ENCODE measurements at regions not wholly inside any gene's neighbourhood (a gene's known extent, or its start where the extent isn't known, plus 50 kb on each side); places are given as distances from the start of the nearest gene placed in this dataset.
"Not testable (repeated sequence)": the region's sequence is repeated elsewhere in the genome, so short reads cannot be mapped to it uniquely, and the experiment has no call there.

DNA sequence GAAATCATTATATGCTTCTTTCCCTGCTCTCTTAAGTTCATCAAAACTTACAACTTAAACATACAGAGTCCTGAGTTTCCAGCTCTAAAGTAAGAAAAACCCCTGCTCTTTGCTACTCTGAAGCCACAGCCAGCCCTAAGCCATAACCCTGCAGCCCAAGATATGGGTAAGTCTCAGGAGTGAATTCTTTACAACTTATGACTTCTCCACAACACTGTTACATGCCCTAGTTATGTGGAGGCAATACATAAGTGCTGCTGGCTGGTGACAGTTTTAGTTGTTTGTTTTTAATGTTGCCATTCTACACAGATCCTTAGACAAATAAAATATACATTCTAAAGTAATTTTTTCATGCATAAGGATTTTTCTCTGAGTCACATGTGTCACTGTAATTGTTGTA, 100.2 kb downstream of the FBXO8 start:
- DNase-seq (ENCODE audit: low spot score), result no peak

DNA sequence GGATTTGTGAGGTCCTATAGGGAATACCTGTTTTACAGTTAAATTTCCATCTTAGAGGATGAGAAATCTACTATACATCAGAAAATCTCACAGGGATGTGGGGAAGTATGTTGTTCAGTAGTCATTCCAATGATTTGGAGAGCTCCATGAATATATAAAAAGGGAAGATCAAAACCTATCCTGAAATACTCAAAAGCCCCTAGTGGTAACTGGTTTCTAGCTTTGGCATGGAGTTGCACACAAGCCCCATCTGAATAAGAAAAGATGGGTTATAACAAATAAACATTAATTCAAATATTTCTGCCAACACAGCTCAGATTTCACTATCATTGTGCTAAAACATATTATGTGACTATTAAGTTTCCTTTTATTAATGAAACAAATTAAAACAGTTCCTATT, 101.6 kb downstream of the FBXO8 start:
- DNase-seq (ENCODE audit: low spot score), result no peak

GRCh38 chr4:174177536-174177935, 105.9 kb downstream of the FBXO8 start:
- DNase-seq (ENCODE audit: low spot score), result no peak

DNA sequence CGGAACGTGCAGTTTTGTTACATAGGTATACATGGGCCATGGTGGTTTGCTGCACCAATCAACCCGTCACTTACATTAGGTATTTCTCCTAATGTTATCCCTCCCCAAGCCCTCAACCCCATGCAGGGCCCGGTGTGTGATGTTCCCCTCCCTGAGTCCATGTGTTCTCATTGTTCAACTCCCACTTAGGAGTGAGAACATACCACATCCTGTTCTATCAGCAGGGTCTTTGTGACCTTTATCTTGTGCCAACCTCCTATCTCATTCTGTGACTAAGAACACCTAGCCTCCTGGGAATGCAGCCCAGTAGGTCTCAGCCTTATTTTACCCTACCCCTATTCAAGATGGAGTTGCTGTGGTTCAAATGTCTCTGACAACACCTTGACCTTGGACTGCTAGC, 107.6 kb downstream of the FBXO8 start:
- DNase-seq (ENCODE audit: low spot score), result not testable (repeated sequence)

DNA sequence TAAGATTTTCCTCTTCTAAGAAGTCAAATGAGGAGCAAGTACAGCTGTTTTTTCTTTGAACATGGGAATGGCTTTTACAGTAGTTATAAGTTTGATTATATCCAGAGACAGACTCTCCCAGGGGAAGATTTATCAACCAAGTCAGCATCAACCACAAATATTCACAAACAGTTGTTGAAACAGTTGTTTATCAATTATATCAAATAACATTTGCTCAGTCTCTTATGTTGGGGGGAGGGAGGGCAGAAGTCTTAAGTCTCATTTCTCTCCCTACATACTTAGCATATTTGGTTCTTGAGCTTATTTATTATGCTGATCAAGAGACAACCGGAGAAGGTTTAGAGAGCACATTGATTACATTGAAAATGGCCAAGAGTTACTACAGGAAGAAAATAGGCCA, 110.1 kb downstream of the FBXO8 start:
- no peak for DNase-seq (ENCODE audit: low spot score)

DNA sequence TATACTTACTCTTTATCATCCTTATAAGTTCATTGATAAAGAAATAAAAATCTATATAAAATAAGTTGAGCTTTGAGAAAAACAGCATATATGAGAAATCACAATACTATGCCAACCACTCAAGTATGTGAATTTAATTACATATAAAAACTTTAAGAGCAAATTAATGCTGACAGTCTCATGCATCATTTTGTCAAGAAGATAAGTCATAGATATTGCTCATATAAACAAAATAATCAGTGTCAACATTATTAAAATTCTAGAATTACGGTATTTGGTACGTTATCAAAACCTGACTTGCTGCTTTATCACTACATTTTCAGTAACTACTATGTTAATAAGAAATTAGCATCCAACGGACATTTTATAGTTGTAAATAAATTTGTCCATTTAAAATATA, 111.2 kb downstream of the FBXO8 start:
- DNase-seq (ENCODE audit: low spot score), result no peak

GRCh38 chr4:174170906-174171305, 112.6 kb downstream of the FBXO8 start:
- DNase-seq (ENCODE audit: low spot score), result no peak

GRCh38 chr4:174170091-174170490, 113.4 kb downstream of the FBXO8 start:
- no peak for DNase-seq (ENCODE audit: low spot score)

DNA sequence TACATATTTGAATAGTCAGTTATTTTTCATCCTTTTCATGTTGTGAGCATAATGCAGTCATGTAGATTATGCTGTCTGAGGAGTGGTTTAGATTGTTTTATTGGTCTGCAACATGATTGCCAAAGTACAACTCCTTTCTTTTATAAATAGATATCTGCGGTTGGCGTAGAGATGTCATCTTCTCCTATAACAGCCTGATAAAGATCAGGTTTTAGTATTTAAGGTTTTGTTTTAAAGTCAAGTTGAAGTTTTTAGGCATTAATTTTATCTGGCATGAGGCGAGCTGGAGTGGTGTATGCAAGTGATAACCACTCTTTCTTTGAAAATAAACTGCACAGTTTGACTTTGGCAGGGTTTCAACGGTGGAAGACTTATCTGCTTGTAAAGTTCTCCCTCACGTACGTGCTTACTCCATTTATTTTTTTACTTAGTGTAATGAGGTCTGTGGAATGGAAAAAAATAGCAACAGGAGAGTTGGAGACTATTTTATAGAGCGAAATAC, 126.3 kb downstream of the FBXO8 start:
- no peak for DNase-seq (ENCODE audit: low spot score)

GRCh38 chr4:174156239-174156826, 127.1 kb downstream of the FBXO8 start:
- DNase-seq (ENCODE audit: low spot score), result peak; percentile 41

- peak; percentile 51 for DNase-seq (ENCODE audit: low spot score)
Observed at GRCh38 chr4:174154215-174154854, 129.1 kb downstream of the FBXO8 start.

- no peak for DNase-seq (ENCODE audit: low spot score)
Observed at GRCh38 chr4:174152717-174153466, 130.6 kb downstream of the FBXO8 start.

DNA sequence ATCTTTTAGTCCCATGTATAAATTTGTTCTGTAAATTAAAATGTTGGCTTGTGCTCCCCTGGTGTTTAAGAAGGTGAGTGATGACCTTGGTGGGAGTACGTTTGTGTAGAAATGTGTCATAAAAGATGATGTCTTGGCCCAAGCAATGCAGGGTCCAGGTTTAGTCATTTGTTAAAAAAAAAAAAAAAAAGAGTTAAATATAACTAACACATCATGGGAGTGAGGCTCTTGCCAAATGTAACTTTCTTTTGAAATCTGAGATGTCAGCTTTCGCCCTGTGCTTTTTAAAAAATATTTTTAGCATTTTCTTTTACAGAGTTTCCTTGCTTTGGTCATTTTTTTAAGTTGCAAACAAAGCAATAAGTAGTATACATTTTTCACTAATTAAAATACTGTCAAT, 135.6 kb downstream of the FBXO8 start:
- no peak for DNase-seq (ENCODE audit: low spot score)

- DNase-seq (ENCODE audit: low spot score), result no peak
Observed at GRCh38 chr4:174144106-174144505, 139.4 kb downstream of the FBXO8 start.

DNA sequence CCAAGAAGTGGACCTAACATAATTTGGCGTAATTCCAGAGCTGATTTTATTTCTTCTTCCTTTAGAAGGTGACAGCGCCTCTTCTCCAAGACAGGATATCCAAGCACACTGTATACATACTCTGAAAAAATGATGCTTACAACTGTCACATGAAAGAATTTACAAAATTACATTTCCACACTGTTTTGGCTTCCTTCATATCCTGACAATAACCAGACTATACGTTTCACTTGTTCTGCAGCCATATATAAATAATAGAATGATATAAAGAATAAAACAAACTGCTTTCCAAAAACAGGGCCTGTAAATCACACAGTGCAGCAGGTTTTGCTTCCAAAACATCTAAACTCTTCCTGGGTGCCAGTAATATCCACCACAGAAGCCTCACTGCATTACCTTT, 141.6 kb downstream of the FBXO8 start:
- DNase-seq (ENCODE audit: low spot score), result no peak

GRCh38 chr4:174138616-174139015, 144.9 kb downstream of the FBXO8 start:
- DNase-seq (ENCODE audit: low spot score), result no peak

- DNase-seq (ENCODE audit: low spot score), result no peak
Observed at GRCh38 chr4:174137698-174138097, 145.8 kb downstream of the FBXO8 start.

- peak; percentile 13 for DNase-seq (ENCODE audit: low spot score)
Observed at GRCh38 chr4:174135936-174136406, 147.5 kb downstream of the FBXO8 start.

DNA sequence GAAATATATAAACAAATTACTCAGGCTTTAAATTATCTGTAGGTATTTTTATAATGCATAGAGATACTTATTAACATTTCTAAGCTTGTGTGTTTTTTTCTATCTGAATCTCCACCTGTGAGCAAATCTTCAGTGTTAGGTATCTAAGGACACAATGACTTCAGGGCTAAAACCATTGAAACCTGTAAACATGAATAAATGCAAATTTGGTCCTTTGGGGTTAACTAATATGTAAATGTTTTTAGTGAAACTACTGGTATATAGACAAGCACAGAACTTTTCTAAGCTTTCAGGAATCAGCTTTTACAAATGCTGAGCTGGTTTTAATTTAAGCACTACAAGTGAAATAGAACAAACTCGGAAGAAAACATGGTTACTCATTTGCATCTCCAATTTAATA, 147.9 kb downstream of the FBXO8 start:
- no peak for DNase-seq (ENCODE audit: low spot score)

- DNase-seq (ENCODE audit: low spot score), result no peak
Observed at GRCh38 chr4:174134361-174134760, 149.1 kb downstream of the FBXO8 start.

DNA sequence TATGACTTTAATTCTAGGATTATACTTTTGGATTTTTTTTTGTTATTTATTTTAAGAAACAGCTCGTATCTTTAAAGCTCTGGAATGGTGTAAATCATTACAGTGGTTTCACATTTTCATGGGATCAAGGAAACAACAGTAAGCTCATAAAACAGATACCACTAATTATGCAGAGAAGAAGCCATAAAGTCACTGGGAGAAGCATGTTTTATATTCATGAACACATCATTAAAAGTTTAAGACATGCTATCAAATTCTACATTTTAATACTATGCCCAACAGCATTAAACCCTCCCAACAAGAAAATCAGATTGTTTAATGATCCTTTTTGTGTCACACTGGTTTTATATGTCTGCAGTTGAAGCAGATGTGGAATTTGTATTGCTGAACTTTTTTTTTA, 149.9 kb downstream of the FBXO8 start:
- DNase-seq (ENCODE audit: low spot score), result no peak

DNA sequence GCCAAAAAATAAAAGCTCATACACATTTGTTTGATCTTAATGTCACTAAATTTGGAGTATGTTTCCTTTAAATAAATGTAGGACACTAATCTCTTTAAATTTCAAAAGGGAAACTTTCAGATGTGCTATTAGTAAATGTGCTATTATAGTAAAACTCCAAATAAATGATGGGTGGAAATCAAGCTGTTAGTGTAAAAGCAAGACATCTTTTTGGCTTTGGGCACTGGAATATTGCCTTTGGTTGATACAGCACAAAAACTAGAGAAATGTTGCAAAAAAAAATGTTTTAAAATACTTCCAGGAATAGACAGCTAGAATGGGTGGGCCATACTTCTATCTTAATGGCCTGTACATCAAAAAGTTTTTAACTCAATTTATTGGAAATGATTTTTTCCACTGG, 151.6 kb downstream of the FBXO8 start:
- DNase-seq (ENCODE audit: low spot score), result no peak

DNA sequence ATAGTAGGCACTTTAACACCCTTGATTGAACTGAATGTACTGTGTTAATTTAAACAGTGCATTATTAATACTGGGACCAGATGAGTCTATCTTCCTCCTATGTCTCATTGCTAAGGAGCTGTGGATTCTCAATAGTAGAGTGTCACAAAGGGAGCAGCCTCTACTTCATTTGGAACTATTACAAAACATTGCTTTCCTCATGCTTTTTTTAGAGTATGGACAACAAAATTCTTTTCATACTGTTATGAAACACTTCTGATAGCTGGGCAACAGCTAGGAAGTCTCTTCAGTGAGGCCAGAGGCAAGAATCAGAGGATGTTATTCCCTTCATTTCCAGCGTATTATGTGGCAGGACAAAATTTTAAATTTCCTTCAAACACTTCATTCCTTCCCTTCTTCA, 160.8 kb downstream of the FBXO8 start:
- peak; percentile 32 for DNase-seq (ENCODE audit: low spot score)
